K562 (cell line): ENCODE measurements at regions not wholly inside any gene's neighbourhood (a gene's known extent, or its start where the extent isn't known, plus 50 kb on each side); places are given as distances from the start of the nearest gene placed in this dataset.

Source experiments
- JUND ChIP-seq, 2 experiments: IDR thresholded peaks; 2 replicates in 1 of 2; 3 replicates in 1 of 2; pipeline ENCODE4 v1.6.1; 2011; ENCODE audit warnings: borderline replicate concordance in 2 of 2, low read depth in 2 of 2, low read length in 2 of 2, improper control_type of control experiment in 1 of 2, missing biosample characterization in 1 of 2, missing genetic modification characterization in 1 of 2, missing genetic modification reagents in 1 of 2
- SMAD2 ChIP-seq: fragments of 150-350 bp; IDR thresholded peaks from 2 replicates; pipeline ENCODE4 v1.6.1; 2014; ENCODE audit warnings: low read depth, mild to moderate bottlenecking, low read length
- TAF7 ChIP-seq: fragments of 450-650 bp; IDR thresholded peaks from 2 replicates; pipeline ENCODE4 v1.6.1; 2016; ENCODE audit warnings: missing genetic modification characterization, missing compliant biosample characterization
- ZC3H11A ChIP-seq: IDR thresholded peaks from 2 replicates; pipeline ENCODE4 v1.6.1; 2012; ENCODE audit warnings: low read depth, low read length, improper control_type of control experiment
- ZNF431 ChIP-seq: sonication (generic); formaldehyde crosslinking; IDR thresholded peaks from 2 replicates; pipeline ENCODE4 v1.8.0; 2022; ENCODE audit warnings: mild to moderate bottlenecking, missing genetic modification reagents
- ZNF785 ChIP-seq: fragments of 250-450 bp; sonication (Bioruptor Pico); IDR thresholded peaks from 2 replicates; pipeline ENCODE4 v1.4.0; 2020; ENCODE audit warnings: mild to moderate bottlenecking
- TF ChIP-seq, protein P1 (sequence below): fragments of 250-450 bp; sonication (Bioruptor Pico); IDR thresholded peaks from 2 replicates; pipeline ENCODE4 v1.8.0; 2022; ENCODE audit warnings: moderate library complexity, mild to moderate bottlenecking, inconsistent platforms
- TF ChIP-seq, protein P2 (sequence below): fragments of 450-650 bp; IDR thresholded peaks from 2 replicates; pipeline ENCODE4 v1.6.1; 2016; ENCODE audit warnings: low read depth, mild to moderate bottlenecking, moderate library complexity
- TF ChIP-seq, protein P3 (sequence below): IDR thresholded peaks from 2 replicates; pipeline ENCODE4 v1.6.1; 2011; ENCODE audit not compliant: insufficient read length; ENCODE audit errors: extremely low read depth
- TF ChIP-seq, protein P4 (sequence below): sonication (generic); formaldehyde crosslinking; IDR thresholded peaks from 2 replicates; pipeline ENCODE4 v1.8.1; 2022; ENCODE audit warnings: missing genetic modification reagents

DNA sequence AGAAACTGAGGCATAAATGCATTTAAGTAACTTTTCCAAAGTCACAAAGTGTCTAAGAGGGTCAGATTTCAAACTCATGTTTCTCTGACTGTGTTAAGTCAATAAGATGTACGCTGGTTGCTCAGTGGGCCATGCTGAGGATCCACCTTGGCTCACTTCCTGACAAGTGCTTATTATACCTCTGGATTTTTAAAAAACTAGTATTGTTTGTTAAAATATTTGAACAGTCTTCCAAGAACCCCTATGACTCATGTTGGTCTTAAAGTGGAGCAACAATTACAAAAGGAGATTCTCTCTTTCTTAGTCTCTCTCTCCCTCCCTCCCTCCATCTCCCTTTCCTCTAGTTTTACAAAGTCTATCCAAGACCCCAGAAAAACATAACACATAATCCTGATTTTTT is 1050.2 kb downstream of the AGBL1 start (continued):
- TF ChIP-seq, protein P1, sequence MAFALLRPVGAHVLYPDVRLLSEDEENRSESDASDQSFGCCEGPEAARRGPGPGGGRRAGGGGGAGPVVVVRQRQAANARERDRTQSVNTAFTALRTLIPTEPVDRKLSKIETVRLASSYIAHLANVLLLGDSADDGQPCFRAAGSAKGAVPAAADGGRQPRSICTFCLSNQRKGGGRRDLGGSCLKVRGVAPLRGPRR (CRISPR knock-in tag), result no peak
- TF ChIP-seq ZC3H11A (no peak), JUND (IDR thresholded peaks at IDR 0.05; ENCODE audit: borderline replicate concordance, low read depth, low read length) (no peak), JUND (tag; IDR thresholded peaks at IDR 0.05; ENCODE audit: borderline replicate concordance, low read depth, low read length) (no peak), ZNF431 (CRISPR knock-in tag) (no peak), TAF7 (tag) (no peak), ZNF785 (CRISPR knock-in tag) (no peak), SMAD2 (no peak)
- TF ChIP-seq, protein P2, sequence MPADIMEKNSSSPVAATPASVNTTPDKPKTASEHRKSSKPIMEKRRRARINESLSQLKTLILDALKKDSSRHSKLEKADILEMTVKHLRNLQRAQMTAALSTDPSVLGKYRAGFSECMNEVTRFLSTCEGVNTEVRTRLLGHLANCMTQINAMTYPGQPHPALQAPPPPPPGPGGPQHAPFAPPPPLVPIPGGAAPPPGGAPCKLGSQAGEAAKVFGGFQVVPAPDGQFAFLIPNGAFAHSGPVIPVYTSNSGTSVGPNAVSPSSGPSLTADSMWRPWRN, result no peak
- TF ChIP-seq, protein P3, sequence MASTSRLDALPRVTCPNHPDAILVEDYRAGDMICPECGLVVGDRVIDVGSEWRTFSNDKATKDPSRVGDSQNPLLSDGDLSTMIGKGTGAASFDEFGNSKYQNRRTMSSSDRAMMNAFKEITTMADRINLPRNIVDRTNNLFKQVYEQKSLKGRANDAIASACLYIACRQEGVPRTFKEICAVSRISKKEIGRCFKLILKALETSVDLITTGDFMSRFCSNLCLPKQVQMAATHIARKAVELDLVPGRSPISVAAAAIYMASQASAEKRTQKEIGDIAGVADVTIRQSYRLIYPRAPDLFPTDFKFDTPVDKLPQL, result no peak
- TF ChIP-seq, protein P4, sequence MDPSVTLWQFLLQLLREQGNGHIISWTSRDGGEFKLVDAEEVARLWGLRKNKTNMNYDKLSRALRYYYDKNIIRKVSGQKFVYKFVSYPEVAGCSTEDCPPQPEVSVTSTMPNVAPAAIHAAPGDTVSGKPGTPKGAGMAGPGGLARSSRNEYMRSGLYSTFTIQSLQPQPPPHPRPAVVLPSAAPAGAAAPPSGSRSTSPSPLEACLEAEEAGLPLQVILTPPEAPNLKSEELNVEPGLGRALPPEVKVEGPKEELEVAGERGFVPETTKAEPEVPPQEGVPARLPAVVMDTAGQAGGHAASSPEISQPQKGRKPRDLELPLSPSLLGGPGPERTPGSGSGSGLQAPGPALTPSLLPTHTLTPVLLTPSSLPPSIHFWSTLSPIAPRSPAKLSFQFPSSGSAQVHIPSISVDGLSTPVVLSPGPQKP (CRISPR knock-in tag), result no peak
